Chondrocyte (in vitro differentiated cells): ENCODE measurements at regions not wholly inside any gene's neighbourhood (a gene's known extent, or its start where the extent isn't known, plus 50 kb on each side); places are given as distances from the start of the nearest gene placed in this dataset.

Experiments used
- DNase-seq: peaks from one replicate; pipeline ENCODE4 v3.0.0; 2021; ENCODE audit warnings: mixed read lengths, low spot score
- H3K27ac Mint-ChIP-seq: one replicate; pipeline ENCODE4 v1.8.0; 2021; ENCODE audit warnings: mild to moderate bottlenecking, moderate library complexity, mixed read lengths; ENCODE audit not compliant: unreplicated experiment
- H3K27me3 Mint-ChIP-seq: 2 replicates; pipeline ENCODE4 v1.8.0; 2021; ENCODE audit warnings: low read depth, mixed read lengths
- H3K36me3 Mint-ChIP-seq: 2 replicates; pipeline ENCODE4 v1.8.0; 2021; ENCODE audit warnings: low read depth, mixed read lengths
- H3K4me1 Mint-ChIP-seq: 2 replicates; pipeline ENCODE4 v1.8.0; 2021; ENCODE audit warnings: low read depth, mild to moderate bottlenecking, mixed read lengths
- H3K4me3 Mint-ChIP-seq: one replicate; pipeline ENCODE4 v1.8.0; 2021; ENCODE audit warnings: mild to moderate bottlenecking, moderate library complexity, mixed read lengths; ENCODE audit not compliant: unreplicated experiment
- H3K9me3 Mint-ChIP-seq: 2 replicates; pipeline ENCODE4 v1.8.0; 2021; ENCODE audit warnings: low read depth, mixed read lengths
- CTCF ChIP-seq: fragments of 200-600 bp; sonication (generic); IDR thresholded peaks from 2 replicates; pipeline ENCODE4 v1.5.0; 2021; ENCODE audit warnings: antibody characterized with exemption, mild to moderate bottlenecking, moderate library complexity

GRCh38 chr7:21345361-21345760, 82.5 kb upstream of the SP4 start:
- Mint-ChIP-seq H3K36me3 (no peaks in the 10 kb centered on the region), H3K27ac (no peak overlapping the region), H3K9me3 (peaks cover 3% of the 10 kb centered on the region), H3K4me3 (no peak overlapping the region), H3K4me1 (peaks cover 6% of the 10 kb centered on the region), H3K27me3 (no peaks in the 10 kb centered on the region)
- TF ChIP-seq CTCF = no peak
- no peak for DNase-seq

- H3K4me3 Mint-ChIP-seq = no peak overlapping the region
- no peak for DNase-seq
- no peak for TF ChIP-seq CTCF
- no peak overlapping the region for H3K27ac Mint-ChIP-seq
- peaks cover 6% of the 10 kb centered on the region for H3K4me1 Mint-ChIP-seq
- no peaks in the 10 kb centered on the region for H3K36me3 Mint-ChIP-seq
- no peaks in the 10 kb centered on the region for H3K27me3 Mint-ChIP-seq
- no peaks in the 10 kb centered on the region for H3K9me3 Mint-ChIP-seq
Observed at GRCh38 chr7:21346297-21346696, 81.6 kb upstream of the SP4 start.

- no peak for DNase-seq
- H3K4me3 Mint-ChIP-seq = no peak overlapping the region
- no peaks in the 10 kb centered on the region for H3K9me3 Mint-ChIP-seq
- no peaks in the 10 kb centered on the region for H3K4me1 Mint-ChIP-seq
- no peak for TF ChIP-seq CTCF
- H3K36me3 Mint-ChIP-seq = no peaks in the 10 kb centered on the region
- no peak overlapping the region for H3K27ac Mint-ChIP-seq
- peaks cover 6% of the 10 kb centered on the region for H3K27me3 Mint-ChIP-seq
Observed at GRCh38 chr7:21352540-21353387, 75.1 kb upstream of the SP4 start.

- H3K4me3 Mint-ChIP-seq = no peak overlapping the region
- no peaks in the 10 kb centered on the region for H3K36me3 Mint-ChIP-seq
- no peak for TF ChIP-seq CTCF
- no peak overlapping the region for H3K27ac Mint-ChIP-seq
- H3K9me3 Mint-ChIP-seq = no peaks in the 10 kb centered on the region
- no peaks in the 10 kb centered on the region for H3K4me1 Mint-ChIP-seq
- H3K27me3 Mint-ChIP-seq = peaks cover 6% of the 10 kb centered on the region
- no peak for DNase-seq
Observed at GRCh38 chr7:21353388-21353780, 74.5 kb upstream of the SP4 start.

- no peak for TF ChIP-seq CTCF
- no peak overlapping the region for H3K27ac Mint-ChIP-seq
- no peaks in the 10 kb centered on the region for H3K36me3 Mint-ChIP-seq
- no peak for DNase-seq
- peaks cover 6% of the 10 kb centered on the region for H3K27me3 Mint-ChIP-seq
- no peaks in the 10 kb centered on the region for H3K9me3 Mint-ChIP-seq
- H3K4me3 Mint-ChIP-seq = no peak overlapping the region
- no peaks in the 10 kb centered on the region for H3K4me1 Mint-ChIP-seq
Observed at GRCh38 chr7:21354284-21354683, 73.6 kb upstream of the SP4 start.
